Activated CD8-positive, alpha-beta memory T cell treated with anti-CD3 and anti-CD28 coated beads for 36 hours (primary cell): ENCODE measurements at regions not wholly inside any gene's neighbourhood (a gene's known extent, or its start where the extent isn't known, plus 50 kb on each side); places are given as distances from the start of the nearest gene placed in this dataset.
"Not testable (repeated sequence)": the region's sequence is repeated elsewhere in the genome, so short reads cannot be mapped to it uniquely, and the experiment has no call there.

Experiments
- CTCF ChIA-PET: fragments of 350-600 bp; sonication (Branson Sonifier 250); formaldehyde crosslinking; loops from one replicate; lab custom pipeline; 2021; ENCODE audit warnings: antibody characterized with exemption; lab: Charles Lee
- POLR2A ChIA-PET: fragments of 350-600 bp; sonication (Branson Sonifier 250); formaldehyde crosslinking; loops from one replicate; lab custom pipeline; 2021; ENCODE audit warnings: antibody characterized with exemption; lab: Charles Lee

GRCh38 chr2:207233141-207233540 lies 67.4 kb upstream of the KLF7 start:
- CTCF ChIA-PET = interaction anchor here (0.5 to 0.7 kb wide), 2 partner anchors 126 to 229 kb away, joined by 3 read pairs; no protein-coding TSS in a partner anchor

GRCh38 chr2:207233731-207234130 lies 68.0 kb upstream of the KLF7 start:
- ChIA-PET CTCF (interaction anchor here (0.5 kb wide), 1 partner anchor 126 kb away, joined by 3 read pairs; no protein-coding TSS in a partner anchor), POLR2A (no interaction called here)

More at GRCh38 chr2:207233141-207233540, 67.4 kb upstream of the KLF7 start:
- POLR2A ChIA-PET = not testable (repeated sequence)

GRCh38 chr2:207235621-207236020 lies 69.9 kb upstream of the KLF7 start:
- POLR2A ChIA-PET = no interaction called here
- CTCF ChIA-PET = no interaction called here

GRCh38 chr2:207236156-207236935 lies 70.6 kb upstream of the KLF7 start:
- ChIA-PET CTCF (interaction anchor here (0.5 kb wide), 1 partner anchor 19 kb away, joined by 3 read pairs; no protein-coding TSS in a partner anchor), POLR2A (no interaction called here)

- POLR2A ChIA-PET = interaction anchor here (1.1 kb wide), 2 partner anchors 72 to 74 kb away, joined by 3 to 5 read pairs; no protein-coding TSS in a partner anchor
- CTCF ChIA-PET = interaction anchor here (0.5 to 1.7 kb wide), 3 partner anchors 9 to 291 kb away, joined by 3 read pairs; partner anchors contain the start of gene CREB1
These were observed 73.3 kb upstream of the KLF7 start for GRCh38 chr2:207238831-207239701.

- ChIA-PET POLR2A (interaction anchor here (1.1 kb wide), 2 partner anchors 72 to 75 kb away, joined by 3 to 5 read pairs; no protein-coding TSS in a partner anchor), CTCF (interaction anchor here (1.7 kb wide), 1 partner anchor 76 kb away, joined by 3 read pairs; no protein-coding TSS in a partner anchor)
These were observed 74.2 kb upstream of the KLF7 start for GRCh38 chr2:207239754-207240494.

GRCh38 chr2:207240649-207241048 lies 74.9 kb upstream of the KLF7 start:
- ChIA-PET POLR2A (no interaction called here), CTCF (interaction anchor here (1.1 to 1.7 kb wide), 2 partner anchors 75 to 94 kb away, joined by 3 read pairs; no protein-coding TSS in a partner anchor)

GRCh38 chr2:207241198-207241597 lies 75.5 kb upstream of the KLF7 start:
- ChIA-PET CTCF (interaction anchor here (1.1 to 1.7 kb wide), 2 partner anchors 74 to 93 kb away, joined by 3 read pairs; no protein-coding TSS in a partner anchor), POLR2A (no interaction called here)

GRCh38 chr2:207243601-207244000 lies 77.9 kb upstream of the KLF7 start:
- ChIA-PET CTCF (interaction anchor here (0.6 to 1.5 kb wide), 2 partner anchors 112 to 180 kb away, joined by 3 read pairs; no protein-coding TSS in a partner anchor), POLR2A (no interaction called here)

GRCh38 chr2:207244971-207245925 lies 79.5 kb upstream of the KLF7 start:
- POLR2A ChIA-PET = no interaction called here

GRCh38 chr2:207248702-207249377 lies 83.1 kb upstream of the KLF7 start:
- CTCF ChIA-PET = interaction anchor here (1.1 kb wide), 1 partner anchor 10 kb away, joined by 3 read pairs; no protein-coding TSS in a partner anchor
- POLR2A ChIA-PET = no interaction called here

More at GRCh38 chr2:207244971-207245925, 79.5 kb upstream of the KLF7 start:
- CTCF ChIA-PET = no interaction called here

GRCh38 chr2:207251022-207251421 lies 85.3 kb upstream of the KLF7 start:
- POLR2A ChIA-PET = no interaction called here
- CTCF ChIA-PET = no interaction called here

- ChIA-PET CTCF (no interaction called here), POLR2A (no interaction called here)
These were observed 85.9 kb upstream of the KLF7 start for GRCh38 chr2:207251573-207252192.

GRCh38 chr2:207252416-207252815 lies 86.7 kb upstream of the KLF7 start:
- POLR2A ChIA-PET = no interaction called here
- CTCF ChIA-PET = no interaction called here

GRCh38 chr2:207252979-207253645 lies 87.4 kb upstream of the KLF7 start:
- CTCF ChIA-PET = interaction anchor here (0.6 kb wide), 1 partner anchor 69 kb away, joined by 3 read pairs; no protein-coding TSS in a partner anchor
- POLR2A ChIA-PET = no interaction called here
